HFF-Myc (cell line): ENCODE measurements at regions not wholly inside any gene's neighbourhood (a gene's known extent, or its start where the extent isn't known, plus 50 kb on each side); places are given as distances from the start of the nearest gene placed in this dataset.

Experiments used
- DNase-seq: peaks from one replicate; pipeline ENCODE4 v3.0.0-alpha.2; 2011; ENCODE audit warnings: low read depth; ENCODE audit errors: extremely low read depth
- H3K4me3 ChIP-seq: replicated peaks from 2 replicates; pipeline ENCODE4 v1.5.1; 2011; ENCODE audit warnings: low read depth, mild to moderate bottlenecking, control low read depth, low read length
- CTCF ChIP-seq: IDR thresholded peaks from 2 replicates; pipeline ENCODE4 v1.5.1; 2012; ENCODE audit warnings: mild to moderate bottlenecking, low read depth, low read length, control low read depth; ENCODE audit errors: missing control alignments

GRCh38 chr2:176976736-176977685 is 235.6 kb upstream of the HNRNPA3 start:
- no peak overlapping the region for H3K4me3 ChIP-seq
- TF ChIP-seq CTCF, result no peak
- no peak for DNase-seq

- no peak for DNase-seq
- H3K4me3 ChIP-seq, result no peak overlapping the region
- TF ChIP-seq CTCF, result no peak
Measured at GRCh38 chr2:176978921-176979320, 233.7 kb upstream of the HNRNPA3 start.

GRCh38 chr2:176979981-176980710 is 232.4 kb upstream of the HNRNPA3 start:
- DNase-seq, result no peak
- no peak overlapping the region for H3K4me3 ChIP-seq
- no peak for TF ChIP-seq CTCF

GRCh38 chr2:176984987-176985386 is 227.6 kb upstream of the HNRNPA3 start:
- no peak for TF ChIP-seq CTCF
- H3K4me3 ChIP-seq, result no peak overlapping the region
- no peak for DNase-seq

GRCh38 chr2:176985871-176986270 is 226.7 kb upstream of the HNRNPA3 start:
- no peak for DNase-seq
- no peak for TF ChIP-seq CTCF
- H3K4me3 ChIP-seq, result no peak overlapping the region

GRCh38 chr2:176986487-176986886 is 226.1 kb upstream of the HNRNPA3 start:
- H3K4me3 ChIP-seq, result no peak overlapping the region
- DNase-seq, result no peak
- no peak for TF ChIP-seq CTCF
